Left ventricle myocardium inferior (tissue), 1 donor: ENCODE measurements at regions not wholly inside any gene's neighbourhood (a gene's known extent, or its start where the extent isn't known, plus 50 kb on each side); places are given as distances from the start of the nearest gene placed in this dataset.

ENCODE experiments used
- DNase-seq: peaks from one replicate; pipeline ENCODE4 v3.0.0-alpha.2; 2020
- H3K27ac ChIP-seq: fragments of 200-600 bp; replicated peaks from 2 replicates; pipeline ENCODE4 v1.8.0; 2021
- H3K27me3 ChIP-seq: fragments of 200-600 bp; 2 replicates; pipeline ENCODE4 v1.8.0; 2021; ENCODE audit warnings: low read depth
- H3K36me3 ChIP-seq: fragments of 200-600 bp; 2 replicates; pipeline ENCODE4 v1.8.0; 2021
- H3K4me1 ChIP-seq: fragments of 200-600 bp; 2 replicates; pipeline ENCODE4 v1.8.0; 2021
- H3K4me3 ChIP-seq: fragments of 200-600 bp; 2 replicates; pipeline ENCODE4 v1.8.0; 2021; ENCODE audit warnings: mild to moderate bottlenecking, moderate library complexity
- H3K9me3 ChIP-seq: fragments of 200-600 bp; replicated peaks from 2 replicates; pipeline ENCODE4 v1.8.0; 2021
- intact Hi-C: fragments of 100-400 bp; cut with micrococcal nuclease; formaldehyde crosslinking; loops from one replicate; pipeline ENCODE4 v1.11.0; 2022
- TF ChIP-seq, protein P1 (sequence below): fragments of 200-600 bp; IDR thresholded peaks from 2 replicates; pipeline ENCODE4 v1.8.0; 2021; ENCODE audit warnings: antibody characterized with exemption, mild to moderate bottlenecking, borderline replicate concordance
- donor health status: DM: no; HTN: yes; CAD: no; lungs with severe emphysema.

DNA sequence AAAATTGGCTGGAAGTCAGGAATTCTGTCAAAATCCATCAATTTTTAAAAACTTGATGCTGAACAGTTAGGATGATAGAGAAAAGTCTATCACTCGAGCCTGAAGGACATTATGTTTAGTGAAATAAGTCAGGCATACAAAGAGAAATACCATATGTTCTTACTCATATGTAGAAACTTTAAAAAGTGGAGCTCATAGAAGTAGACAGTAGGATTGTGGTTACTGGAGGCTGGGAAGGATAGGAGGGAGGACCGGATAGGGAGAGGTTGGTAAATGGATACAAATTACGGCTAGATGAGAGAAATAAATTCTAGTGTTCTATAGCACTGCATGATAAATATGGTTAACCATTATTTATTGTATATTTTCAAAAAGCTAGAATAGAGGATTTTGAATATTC lies 389.5 kb upstream of the RASGRP1 start:
- Histone ChIP-seq H3K27me3 (no peaks in the 10 kb centered on the region), H3K9me3 (no peaks in the 10 kb centered on the region), H3K36me3 (no peaks in the 10 kb centered on the region), H3K27ac (no peak overlapping the region), H3K4me1 (no peaks in the 10 kb centered on the region), H3K4me3 (no peak overlapping the region)
- TF ChIP-seq, protein P1, sequence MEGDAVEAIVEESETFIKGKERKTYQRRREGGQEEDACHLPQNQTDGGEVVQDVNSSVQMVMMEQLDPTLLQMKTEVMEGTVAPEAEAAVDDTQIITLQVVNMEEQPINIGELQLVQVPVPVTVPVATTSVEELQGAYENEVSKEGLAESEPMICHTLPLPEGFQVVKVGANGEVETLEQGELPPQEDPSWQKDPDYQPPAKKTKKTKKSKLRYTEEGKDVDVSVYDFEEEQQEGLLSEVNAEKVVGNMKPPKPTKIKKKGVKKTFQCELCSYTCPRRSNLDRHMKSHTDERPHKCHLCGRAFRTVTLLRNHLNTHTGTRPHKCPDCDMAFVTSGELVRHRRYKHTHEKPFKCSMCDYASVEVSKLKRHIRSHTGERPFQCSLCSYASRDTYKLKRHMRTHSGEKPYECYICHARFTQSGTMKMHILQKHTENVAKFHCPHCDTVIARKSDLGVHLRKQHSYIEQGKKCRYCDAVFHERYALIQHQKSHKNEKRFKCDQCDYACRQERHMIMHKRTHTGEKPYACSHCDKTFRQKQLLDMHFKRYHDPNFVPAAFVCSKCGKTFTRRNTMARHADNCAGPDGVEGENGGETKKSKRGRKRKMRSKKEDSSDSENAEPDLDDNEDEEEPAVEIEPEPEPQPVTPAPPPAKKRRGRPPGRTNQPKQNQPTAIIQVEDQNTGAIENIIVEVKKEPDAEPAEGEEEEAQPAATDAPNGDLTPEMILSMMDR = no peak
- intact Hi-C loops = loop anchor here (10.0 kb wide), 1 partner anchor 61 kb away; no protein-coding TSS in a partner anchor
- no peak for DNase-seq

DNA sequence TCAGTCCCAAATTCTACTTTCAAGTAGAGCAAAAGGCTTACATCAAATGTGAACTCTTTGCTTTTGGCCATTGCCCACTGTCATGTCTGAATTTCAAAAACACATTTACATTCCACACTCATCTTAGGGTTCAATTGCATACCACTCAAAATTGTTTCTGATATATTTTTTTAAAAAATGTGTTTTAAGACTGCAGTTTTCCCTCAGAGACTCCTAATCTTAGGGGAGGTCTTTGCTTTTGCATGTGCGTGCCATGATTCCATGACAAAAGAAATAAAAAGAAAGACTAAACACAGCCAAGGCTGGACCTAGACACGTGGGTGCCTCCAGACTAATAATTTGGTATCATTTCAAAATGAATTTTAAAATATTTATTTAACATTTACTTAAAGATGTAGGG lies 396.8 kb upstream of the RASGRP1 start:
- no peak for DNase-seq
- Histone ChIP-seq H3K9me3 (no peaks in the 10 kb centered on the region), H3K4me1 (peaks cover 4% of the 10 kb centered on the region), H3K36me3 (no peaks in the 10 kb centered on the region), H3K27ac (no peak overlapping the region), H3K4me3 (no peak overlapping the region), H3K27me3 (no peaks in the 10 kb centered on the region)
- TF ChIP-seq, protein P1 = no peak
- intact Hi-C loops = no loop called here

DNA sequence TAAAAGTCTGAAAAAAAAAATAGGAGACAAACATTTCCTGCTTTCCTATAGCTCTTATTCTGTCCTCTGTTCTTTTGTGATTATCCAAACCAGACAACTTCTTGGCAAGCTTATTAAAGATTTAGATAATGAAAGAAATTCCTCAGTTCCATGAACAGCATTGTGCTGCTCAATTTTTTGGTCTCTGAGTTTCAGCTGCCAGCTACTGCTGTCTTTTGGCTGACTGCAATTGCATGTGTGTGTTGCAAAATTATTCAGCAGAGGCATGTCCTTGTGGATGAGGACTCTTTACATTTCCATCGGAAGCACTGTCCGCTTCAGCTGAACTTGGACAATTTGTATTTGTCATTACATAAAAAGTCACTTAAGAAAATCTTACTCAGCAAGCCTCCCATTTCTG lies 397.3 kb upstream of the RASGRP1 start:
- Histone ChIP-seq H3K4me3 (no peak overlapping the region), H3K27me3 (no peaks in the 10 kb centered on the region), H3K36me3 (no peaks in the 10 kb centered on the region), H3K4me1 (peaks cover 4% of the 10 kb centered on the region), H3K27ac (no peak overlapping the region), H3K9me3 (no peaks in the 10 kb centered on the region)
- intact Hi-C loops = no loop called here
- TF ChIP-seq, protein P1 = no peak
- DNase-seq = no peak

DNA sequence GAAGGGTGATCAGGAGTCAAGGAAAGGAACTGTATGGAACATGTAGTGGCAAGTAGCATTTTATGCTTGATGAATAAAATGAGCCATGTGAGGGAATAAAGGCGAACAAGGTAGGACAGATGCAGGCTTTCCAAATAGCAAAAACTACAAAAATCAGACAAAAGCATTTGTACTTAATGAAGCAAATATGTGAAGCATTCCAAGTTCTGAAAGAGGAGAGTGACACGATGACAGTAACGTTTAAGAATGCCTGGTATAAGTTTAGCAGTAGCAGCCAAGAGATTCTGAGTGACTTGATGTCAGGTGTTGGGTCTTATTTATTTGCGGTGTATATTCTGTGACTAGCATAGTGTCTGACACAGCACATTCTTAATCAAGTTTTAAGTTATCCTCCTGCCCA lies 408.2 kb upstream of the RASGRP1 start:
- intact Hi-C loops = no loop called here
- TF ChIP-seq, protein P1 = no peak

DNA sequence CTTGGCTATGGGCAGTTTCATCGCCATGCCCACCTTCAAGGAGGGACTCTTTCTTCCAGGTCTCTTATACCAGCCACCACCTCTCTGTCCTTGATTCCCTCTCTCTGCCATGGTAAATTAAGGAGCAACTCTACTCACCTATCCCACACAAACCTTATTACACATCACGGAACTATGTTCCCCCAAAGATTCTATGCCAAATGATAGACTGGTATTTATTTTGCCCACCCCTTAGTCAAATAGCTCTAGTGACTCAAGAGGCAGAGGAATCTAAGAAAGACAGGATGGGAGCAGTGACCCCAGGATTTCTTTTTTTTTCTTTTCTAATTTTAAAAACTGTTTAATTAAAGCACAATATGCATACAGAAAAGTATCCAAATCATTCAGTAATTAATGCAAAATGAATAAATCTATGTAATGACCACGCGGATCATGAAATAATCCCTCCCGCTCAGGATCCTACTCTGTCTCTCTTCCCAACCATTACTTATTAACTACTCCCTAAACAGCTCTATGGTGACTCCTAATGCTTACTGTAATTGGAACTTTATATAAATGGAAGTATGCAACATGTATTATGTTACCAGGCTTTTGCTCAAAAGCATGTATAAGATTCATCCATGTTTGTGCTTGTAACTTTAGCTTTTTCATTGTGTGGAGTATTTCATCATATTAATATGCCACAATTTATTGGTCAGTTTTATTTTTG lies 410.8 kb upstream of the RASGRP1 start:
- TF ChIP-seq, protein P1 = no peak
- Histone ChIP-seq H3K4me1 (no peaks in the 10 kb centered on the region), H3K27me3 (no peaks in the 10 kb centered on the region), H3K9me3 (peaks cover 22% of the 10 kb centered on the region), H3K36me3 (no peaks in the 10 kb centered on the region), H3K27ac (no peak overlapping the region), H3K4me3 (no peak overlapping the region)
- DNase-seq = no peak
- intact Hi-C loops = no loop called here

More for the DNA sequence above, 408.2 kb upstream of the RASGRP1 start:
- no peak overlapping the region for H3K4me3 ChIP-seq
- no peaks in the 10 kb centered on the region for H3K4me1 ChIP-seq
- H3K9me3 ChIP-seq = peaks cover under 1% of the 10 kb centered on the region
- no peaks in the 10 kb centered on the region for H3K36me3 ChIP-seq
- H3K27me3 ChIP-seq = no peaks in the 10 kb centered on the region
- no peak for DNase-seq
- H3K27ac ChIP-seq = no peak overlapping the region
